NAMALWA (cell line): ENCODE measurements at regions not wholly inside any gene's neighbourhood (a gene's known extent, or its start where the extent isn't known, plus 50 kb on each side); places are given as distances from the start of the nearest gene placed in this dataset.

Experiments used
- DNase-seq: peaks from one replicate; pipeline ENCODE4 v3.0.0-alpha.2; 2015; ENCODE audit warnings: low spot score

DNA sequence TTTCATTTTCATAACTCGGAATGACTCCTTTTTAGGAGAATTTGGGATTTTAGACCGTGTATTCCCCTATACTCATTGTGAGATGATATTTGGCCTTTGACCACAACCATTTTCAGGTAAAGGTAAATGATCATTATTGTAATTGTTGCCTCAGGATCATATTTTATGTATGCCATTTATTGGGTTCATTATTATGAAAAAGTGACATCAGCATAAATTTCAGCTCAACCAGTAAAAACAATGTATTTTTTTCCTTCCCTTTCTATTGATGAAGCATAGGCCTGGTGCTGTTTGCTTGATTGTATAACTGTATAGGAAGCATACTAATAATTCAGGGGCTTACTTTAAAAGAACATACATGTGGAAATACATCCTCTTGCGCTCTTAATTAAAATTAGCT lies 832.9 kb upstream of the FANCL start:
- no peak for DNase-seq

DNA sequence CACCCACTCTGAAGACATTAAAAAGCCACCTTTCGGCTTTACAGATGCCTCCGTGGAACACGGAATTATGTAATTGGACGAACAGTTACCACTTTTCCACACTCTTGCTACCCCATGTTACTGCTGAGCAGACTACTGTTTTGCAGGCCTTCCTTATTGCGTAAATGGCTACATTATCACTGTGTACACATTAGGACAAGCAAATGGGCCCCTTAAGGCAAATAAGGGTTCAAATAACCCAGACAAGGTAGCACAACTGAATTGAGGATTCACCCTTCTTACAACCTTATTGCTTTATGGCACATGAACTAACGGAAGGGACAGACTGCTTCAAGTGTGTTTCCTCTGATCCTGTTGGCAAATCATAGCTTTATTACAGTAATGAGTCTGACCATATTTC lies 832.2 kb upstream of the FANCL start:
- no peak for DNase-seq

DNA sequence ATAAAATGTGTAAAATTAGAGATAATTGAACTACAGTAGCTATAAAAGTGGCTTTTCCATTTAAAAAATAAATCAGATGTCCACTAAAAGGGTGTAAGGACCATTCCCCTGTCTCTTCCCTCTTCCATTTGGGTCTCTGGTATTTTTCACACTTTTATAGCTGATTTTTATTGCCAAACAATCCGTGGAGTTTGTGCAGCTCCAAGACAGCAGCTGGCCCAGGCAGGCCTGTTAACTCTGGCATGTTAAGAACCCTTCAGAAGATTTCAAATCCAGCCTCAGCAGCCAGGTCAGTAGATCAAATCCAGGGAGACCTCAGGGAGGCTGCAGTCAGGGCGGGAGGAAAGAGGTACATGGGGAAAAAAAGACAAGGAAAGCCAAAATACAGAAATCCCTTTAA lies 827.1 kb upstream of the FANCL start:
- DNase-seq, result no peak

DNA sequence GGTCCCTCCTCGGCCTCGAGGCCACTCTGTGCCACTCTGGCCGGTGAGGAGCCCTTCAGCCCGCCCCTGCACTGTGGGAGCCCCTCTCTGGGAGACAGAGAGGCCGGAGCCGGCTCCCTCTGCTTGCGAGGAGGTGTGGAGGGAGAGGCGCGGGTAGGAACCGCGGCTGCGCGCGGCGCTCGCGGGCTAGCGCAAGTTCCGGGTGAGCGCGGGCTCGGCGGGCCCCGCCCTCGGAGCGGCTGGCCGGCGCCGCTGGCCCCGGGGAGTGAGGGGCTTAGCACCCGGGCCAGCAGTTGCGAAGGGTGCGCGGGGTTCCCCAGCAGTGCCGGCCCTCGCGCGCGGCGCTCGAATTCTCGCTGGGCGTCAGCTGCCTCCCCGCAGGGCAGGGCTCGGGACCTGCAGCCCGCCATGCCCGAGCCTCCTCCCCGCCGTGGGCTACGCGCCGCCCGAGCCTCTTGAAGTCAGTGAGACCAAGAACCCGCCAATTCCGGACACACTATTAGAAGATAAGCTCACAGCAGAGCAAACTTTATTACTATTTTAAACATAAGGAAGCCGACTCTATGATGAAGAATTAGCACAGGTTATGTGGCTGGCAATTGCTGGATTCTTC lies 825.8 kb upstream of the FANCL start:
- DNase-seq, result no peak

DNA sequence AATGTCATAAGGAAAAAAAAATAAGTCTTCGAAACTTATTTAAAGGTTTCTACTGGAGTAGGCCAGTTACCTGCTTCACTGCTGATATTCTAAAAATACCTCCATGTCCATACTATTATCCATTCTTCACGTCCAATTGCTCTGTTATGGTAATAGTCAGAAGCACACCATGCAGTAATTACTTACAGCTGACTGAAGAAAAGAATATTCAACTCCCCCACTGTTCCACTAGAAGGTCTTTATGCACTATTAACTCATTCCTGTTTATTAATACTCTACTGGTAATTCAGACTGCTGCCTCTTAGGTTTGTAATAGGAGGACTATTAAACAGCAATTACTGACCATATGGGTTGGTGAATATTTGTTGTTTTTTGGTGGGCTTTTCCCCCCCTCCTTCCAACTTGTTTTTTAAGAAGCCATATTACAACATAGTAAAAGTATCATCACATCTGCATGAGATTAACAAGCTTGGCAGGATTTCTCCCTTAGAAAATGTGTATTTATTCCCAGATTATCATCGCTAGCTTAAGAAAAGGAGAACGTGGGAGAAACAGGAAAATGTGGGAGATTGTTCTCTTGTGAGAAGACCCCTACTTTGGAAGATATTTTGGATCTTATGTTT lies 806.4 kb upstream of the FANCL start:
- no peak for DNase-seq

DNA sequence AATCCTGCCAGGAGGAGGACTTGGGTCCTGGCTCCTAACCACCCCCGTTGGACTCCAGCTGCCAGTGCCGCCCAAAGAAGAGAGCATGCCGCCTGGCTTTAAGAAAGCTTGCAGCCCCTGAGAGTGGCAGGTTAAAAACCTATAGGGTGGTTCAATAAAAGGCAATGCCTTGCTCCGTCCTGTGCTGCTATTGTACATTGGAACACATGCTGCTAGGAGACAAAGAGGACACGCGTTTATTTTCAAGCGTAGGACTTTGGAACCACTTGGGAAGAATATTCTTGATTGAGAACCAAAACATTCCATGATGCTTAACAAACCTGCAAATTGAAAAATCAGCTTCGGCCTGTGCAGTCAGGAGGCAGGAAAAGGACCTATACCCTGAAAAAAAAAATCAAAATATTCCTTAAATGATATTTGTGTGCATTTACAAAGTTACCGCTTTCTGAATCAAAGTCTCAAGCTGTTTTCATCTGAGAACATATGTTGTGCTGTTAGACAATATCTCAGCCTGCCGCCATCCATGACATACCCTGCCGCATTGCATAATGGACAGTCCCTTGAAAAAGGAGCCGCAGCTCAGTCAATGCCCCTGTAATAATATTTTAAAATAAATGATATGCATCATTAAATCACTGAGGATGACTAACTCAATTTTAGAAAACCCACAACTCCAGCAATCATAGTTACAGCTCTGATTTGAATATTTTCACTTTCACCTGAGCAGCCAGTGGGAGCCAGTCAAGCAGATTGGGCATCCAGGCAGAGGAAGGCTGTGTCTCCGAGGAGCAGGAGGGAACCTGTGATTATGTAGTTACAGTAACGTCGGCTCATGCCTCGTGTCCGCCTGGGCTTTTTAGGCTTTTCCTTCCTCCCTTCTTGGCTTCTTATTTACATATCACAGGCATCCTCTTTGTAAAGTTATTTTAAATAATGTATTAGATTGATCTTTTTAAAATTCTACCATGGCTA lies 805.6 kb upstream of the FANCL start:
- no peak for DNase-seq

DNA sequence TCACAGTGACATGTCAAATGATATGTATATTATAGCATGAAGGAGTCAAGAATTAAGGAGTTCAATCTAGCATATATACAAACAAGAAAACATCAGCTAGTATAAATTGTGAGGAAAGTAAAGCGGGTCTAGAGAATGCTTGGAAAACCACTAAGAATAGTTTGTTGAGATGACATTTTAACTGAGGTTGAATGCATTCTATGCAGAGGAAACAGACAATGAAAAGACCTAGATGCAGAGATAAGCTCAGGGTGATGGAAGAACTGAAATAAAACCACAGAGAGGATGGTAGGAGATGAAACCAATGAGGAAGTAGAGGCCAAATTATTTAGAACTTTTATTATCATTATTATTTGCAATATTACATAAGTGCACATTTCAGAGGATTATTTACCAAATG lies 803.6 kb upstream of the FANCL start:
- DNase-seq, result no peak

DNA sequence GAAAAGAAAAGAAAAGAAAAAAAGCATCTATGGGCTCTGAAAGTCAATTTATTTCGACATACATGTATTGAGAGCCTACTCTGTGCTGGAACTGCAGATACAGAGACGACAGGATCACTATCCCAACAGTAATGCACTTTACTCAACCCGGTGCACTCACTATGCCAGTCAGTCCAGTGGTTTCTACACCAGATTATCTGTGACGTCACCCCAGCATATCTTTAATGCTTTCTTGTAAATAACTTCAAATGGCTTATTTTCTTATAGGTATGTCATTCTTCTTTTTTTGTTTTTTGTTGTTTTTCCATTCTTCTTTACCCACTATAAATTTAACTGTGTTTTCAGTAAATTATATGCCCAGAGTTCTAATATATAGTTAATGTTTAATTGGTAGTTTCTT lies 800.0 kb upstream of the FANCL start:
- no peak for DNase-seq

DNA sequence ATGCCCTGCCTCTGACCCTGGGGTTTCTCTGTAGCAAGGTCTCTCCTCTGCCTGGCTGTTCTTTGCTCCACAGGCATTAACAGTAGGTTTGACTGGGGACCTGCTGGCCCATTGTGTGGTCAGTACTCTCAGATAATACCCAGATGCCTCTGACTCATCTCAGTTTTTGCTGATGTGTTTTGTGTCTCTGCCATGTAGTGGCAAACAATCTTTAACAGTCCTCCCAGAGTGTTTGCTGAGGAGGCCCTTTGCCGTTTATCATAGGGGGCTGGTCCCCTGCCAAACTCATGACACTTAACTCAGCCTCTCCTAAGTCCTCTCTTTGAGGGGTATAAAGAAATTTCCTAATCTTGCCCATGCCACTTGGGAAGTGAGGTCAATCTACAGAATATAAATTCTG lies 793.7 kb upstream of the FANCL start:
- no peak for DNase-seq

DNA sequence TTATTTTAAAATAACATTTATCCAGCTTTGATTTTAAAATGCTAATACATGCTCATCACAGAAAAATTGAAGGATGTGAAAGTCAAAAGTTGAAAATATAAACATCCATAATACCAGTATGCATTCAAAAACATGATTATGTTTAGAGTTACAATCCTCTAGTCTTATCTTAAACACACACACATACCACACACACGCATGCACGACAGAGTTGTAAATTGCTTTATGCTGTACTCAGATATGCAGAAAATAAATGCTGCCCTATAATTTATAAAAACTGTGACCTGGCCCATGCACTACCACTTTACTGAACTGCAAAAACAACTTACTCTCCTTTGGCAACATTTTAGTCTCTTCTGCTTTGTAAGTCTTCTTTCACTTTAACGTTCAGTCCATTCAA lies 793.0 kb upstream of the FANCL start:
- DNase-seq, result no peak

DNA sequence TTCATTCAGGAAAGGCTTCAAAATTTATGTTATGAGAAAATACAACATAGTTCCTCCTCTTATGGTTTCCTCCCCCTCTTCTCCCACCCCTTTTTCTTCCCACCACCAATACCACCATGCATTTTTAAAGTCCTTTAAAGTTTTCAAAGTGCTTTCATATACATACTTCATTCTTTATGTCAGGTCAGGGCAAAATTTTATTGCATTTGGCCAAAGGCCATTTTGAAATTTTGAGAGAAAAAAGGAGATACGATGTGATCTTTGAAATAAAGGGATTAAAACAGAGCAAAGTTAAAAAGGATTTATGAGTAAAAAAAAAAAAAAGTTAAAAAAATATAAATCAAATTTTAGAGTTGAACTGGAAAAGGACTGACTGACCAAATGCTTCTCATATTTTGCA lies 792.5 kb upstream of the FANCL start:
- DNase-seq, result no peak

DNA sequence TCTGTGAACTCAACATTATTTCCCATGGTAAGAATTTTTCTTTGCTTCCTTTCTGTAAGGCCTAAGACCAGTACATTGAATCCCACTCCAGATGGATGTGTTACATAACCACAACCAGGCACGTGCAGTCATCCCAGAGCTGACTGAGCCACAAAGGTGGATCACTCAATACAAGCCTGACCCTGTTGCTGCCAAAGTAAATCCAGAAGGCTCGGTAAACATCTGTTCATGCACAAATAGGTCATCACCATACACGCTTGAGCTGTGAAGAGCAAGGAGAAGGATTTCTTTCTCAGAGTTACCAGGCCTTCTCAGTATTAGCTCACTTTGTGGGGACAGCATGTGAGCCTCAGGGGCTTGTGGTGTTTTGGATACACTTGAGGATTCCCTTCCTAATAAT lies 791.4 kb upstream of the FANCL start:
- DNase-seq, result no peak

DNA sequence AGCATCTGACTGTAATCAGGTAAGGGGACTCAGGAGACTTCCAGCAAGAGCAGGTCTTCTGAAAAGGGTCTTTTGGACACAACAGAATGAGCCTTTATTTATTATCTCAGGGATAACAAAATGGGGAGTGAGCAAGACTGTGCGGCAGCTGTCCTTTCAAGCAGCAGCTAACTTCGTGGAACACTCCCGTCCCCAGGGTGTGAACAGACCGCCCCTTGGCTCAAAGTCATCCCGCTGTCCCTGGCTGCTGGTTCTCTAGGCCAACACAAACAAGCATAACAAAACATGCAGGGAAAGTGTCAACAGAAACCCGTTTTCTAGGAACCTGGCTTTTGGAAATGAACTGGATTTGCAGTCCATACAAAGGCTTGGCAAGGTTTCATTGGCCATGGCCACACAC lies 787.9 kb upstream of the FANCL start:
- no peak for DNase-seq

DNA sequence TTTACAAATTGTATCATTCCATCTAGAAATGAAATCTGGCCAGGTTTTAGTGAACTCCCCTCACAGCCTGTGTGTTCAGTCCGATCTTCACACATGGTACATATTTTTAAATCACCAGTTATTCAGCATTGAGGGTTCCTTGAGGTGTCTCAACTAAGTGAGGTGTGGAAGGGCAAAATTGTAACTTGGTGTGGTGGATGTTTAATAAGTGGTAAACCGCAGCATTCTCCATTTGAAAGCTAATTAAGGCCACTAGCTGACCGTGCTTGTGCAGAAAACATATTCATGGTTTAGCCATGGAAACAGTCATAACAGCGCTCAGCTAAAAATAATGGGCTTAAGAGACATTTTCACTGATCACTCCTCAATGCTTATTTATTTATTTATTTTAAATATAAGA lies 786.2 kb upstream of the FANCL start:
- no peak for DNase-seq

DNA sequence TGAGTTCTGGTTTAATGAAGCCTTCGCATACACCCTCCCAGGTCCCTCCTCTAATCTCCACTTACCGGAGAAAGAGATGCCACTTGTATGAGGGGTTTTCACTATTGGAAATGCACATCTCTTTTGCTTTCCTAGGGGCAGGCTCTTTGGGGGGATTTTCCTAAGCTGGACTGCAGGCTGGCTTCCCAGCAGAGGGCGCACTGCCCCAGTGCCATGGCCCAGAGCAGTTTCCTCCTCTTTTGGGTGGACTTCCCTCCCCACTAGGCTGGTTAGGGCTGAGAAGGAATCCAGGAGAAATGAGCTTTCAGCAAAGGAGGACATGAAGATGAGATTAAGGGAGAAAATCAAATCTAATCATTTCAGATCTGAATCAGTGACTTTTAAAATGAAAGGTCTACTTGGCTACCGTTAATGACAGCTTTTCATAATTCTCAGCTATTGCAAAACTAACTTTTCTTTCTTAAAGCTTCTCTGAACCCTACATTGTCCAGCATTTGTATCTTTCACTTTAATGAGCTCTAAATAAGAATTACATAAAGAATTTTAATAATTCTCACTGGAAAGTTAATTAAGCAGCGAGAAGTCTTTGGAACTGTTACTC lies 784.1 kb upstream of the FANCL start:
- DNase-seq, result peak; percentile 49

DNA sequence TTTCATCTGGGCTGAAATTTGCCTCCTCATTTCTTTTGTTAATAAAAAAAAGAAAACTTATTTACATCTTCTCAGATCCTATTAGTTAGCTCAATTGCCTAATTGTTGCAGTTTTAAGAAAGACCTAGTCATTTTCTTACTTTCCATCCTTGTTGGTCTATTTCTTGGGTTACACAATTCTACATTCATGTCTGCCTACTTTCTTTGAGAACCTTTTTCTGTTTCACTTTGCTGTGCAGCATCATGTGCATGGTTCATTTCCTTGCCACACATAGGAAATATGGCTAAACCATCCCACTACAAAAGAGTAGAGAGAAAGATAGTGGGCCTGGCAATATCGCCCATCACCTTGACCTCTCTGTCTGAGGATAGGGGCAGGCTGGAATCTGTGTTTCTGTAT lies 780.7 kb upstream of the FANCL start:
- DNase-seq, result no peak

DNA sequence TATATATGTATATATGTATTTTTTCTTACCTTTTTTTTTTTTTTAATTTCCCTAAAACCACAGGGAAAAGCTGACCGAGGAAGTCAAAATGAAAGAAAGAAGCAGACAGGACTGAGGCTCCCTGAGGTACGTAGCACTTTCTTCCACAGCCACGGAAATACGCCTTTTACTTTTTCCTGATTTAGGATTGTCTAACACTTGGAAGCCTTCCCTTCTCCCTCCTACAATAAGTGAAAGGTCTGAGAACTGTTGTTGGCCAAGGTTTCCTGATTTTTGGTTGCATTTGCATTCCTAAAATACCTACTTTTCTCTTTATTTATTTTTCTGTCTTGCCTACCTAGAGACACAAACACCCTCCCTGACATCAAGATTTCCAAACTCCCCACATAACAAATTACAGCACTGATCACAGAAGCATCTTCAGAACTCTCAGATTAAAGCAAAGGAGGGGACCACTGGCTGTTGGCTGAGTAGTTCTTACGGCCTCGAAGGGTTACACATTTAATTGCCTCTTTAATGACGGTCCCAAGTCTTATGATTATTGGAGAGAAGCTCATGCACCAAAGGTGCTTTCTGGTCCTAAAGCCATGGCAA lies 778.5 kb upstream of the FANCL start:
- DNase-seq, result no peak

DNA sequence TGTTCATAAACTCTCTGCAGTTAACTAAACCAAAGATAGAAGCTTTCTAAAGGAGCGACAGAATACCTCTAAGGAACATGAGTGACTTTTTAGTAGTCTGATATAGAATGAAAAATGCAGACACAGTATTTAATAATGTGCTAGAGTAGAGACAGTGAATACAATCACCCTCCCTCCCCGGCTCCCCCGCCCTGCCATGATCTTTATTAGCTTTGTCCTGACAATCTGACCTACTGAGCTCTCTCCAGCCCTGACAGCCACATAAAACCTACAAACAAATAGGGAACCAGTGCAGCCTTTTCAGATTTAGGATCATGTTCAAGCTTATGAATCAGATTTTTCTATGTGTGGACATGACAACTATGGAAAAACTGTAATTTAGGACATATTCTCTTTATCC lies 777.6 kb upstream of the FANCL start:
- DNase-seq, result no peak

DNA sequence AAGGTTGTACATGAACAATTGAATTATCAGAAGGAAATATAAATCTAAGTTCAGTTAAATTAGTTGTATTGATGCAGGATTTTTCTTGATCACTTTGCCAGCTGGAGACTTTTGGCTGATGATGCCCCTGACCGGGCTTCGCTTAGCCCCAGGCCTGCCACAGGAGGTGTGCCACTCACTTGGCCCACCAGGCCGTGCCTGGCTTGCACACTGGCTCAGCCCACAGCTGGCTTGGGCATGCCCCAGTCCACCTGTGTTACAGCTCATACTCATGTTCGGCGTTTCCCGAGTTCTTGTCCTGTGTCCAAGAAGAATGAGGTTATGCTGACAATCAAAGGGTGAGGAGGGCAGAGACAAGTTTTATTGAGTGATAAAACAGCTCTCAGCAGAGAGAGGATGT lies 773.9 kb upstream of the FANCL start:
- no peak for DNase-seq

DNA sequence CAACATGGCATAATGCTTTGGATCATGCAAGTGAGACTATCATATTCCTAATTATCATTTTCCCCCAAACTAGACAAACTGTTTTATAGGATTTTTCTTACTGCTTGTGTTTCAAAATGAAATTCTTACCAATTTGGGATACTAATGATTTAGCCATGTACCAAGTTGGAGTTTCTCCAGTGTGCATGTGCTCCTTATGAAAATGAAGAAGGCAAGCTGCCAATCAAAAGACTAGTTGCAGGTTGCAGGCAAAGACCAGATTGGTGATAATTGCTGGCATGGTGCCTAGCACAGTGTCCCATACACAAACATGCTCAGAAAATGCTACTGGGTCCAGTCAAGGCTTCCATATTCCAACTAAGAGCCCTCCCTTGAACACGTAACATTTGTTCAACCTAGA lies 771.8 kb upstream of the FANCL start:
- DNase-seq, result no peak

DNA sequence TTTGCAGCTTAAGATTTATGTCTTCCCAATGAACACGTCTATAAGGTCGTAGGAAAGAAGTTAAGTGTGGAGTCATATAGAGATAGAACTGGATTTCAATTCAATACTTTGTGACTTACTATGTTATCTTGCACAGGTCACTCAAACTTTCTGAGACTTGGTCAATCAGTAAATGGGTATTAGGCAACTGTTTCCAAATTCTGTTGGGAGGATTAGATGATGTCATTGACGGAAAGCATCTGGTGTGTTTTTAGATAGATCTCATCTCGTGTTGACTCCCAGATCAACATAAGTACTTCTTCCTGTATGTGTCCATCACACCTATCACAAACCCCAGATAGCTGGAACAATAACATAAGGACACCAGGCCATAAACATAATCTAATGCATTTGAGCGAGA lies 771.1 kb upstream of the FANCL start:
- DNase-seq, result no peak

DNA sequence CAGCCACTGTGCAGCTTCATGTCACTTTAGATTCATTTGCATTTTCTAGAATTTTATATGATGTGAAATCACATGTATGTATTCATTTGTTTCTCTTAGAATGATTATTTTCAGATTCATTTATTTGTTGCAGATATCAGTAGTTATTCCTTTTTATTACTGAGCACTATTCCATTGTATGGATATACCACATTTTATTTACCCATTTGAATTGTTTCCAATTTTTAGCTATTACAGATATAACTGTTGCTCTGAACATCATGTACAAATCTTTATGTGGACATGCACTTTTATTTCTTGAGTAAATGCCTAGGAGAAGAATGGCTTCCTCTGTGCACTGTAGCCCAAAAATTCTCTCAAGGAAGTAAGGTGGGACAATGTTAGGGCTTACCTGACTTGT lies 767.8 kb upstream of the FANCL start:
- no peak for DNase-seq
